GM23338 (cell line): ENCODE measurements at regions not wholly inside any gene's neighbourhood (a gene's known extent, or its start where the extent isn't known, plus 50 kb on each side); places are given as distances from the start of the nearest gene placed in this dataset.

ENCODE experiments used
- ATAC-seq: fragments of 200-7000 bp; cut with Tn5 transposase; 3 replicates; pipeline ENCODE4 v1.9.1; 2020
- DNase-seq: peaks from one replicate; pipeline ENCODE4 v3.0.0-alpha.2; 2015; ENCODE audit warnings: low spot score
- H2AFZ ChIP-seq: fragments of 200-600 bp; sonication (generic); 2 replicates; pipeline ENCODE4 v1.8.0; 2016; ENCODE audit warnings: antibody characterized with exemption, mild to moderate bottlenecking, moderate library complexity
- H3F3A ChIP-seq: fragments of 200-600 bp; sonication (generic); replicated peaks from 2 replicates; pipeline ENCODE4 v1.8.0; 2017; ENCODE audit warnings: antibody characterized with exemption, mixed run types, low read depth
- H3K27ac ChIP-seq: fragments of 200-600 bp; sonication (generic); 2 replicates; pipeline ENCODE4 v1.6.1; 2016; ENCODE audit warnings: low read depth
- H3K27me3 ChIP-seq: fragments of 200-600 bp; sonication (generic); 2 replicates; pipeline ENCODE4 v1.8.0; 2016; ENCODE audit warnings: mild to moderate bottlenecking, mixed run types, moderate library complexity; ENCODE audit not compliant: insufficient read depth
- H3K36me3 ChIP-seq: fragments of 200-600 bp; sonication (generic); 2 replicates; pipeline ENCODE4 v1.8.0; 2016; ENCODE audit warnings: mild to moderate bottlenecking; ENCODE audit not compliant: insufficient read depth
- H3K4me1 ChIP-seq: fragments of 200-600 bp; sonication (generic); 2 replicates; pipeline ENCODE4 v1.8.0; 2016; ENCODE audit warnings: mild to moderate bottlenecking, moderate library complexity; ENCODE audit not compliant: insufficient read depth
- H3K4me2 ChIP-seq: fragments of 200-600 bp; sonication (generic); 2 replicates; pipeline ENCODE4 v1.7.1; 2017; ENCODE audit warnings: mixed run types
- H3K4me3 ChIP-seq: fragments of 200-600 bp; sonication (generic); 2 replicates; pipeline ENCODE4 v1.6.1; 2016; ENCODE audit warnings: mixed run types
- H3K79me2 ChIP-seq: fragments of 200-600 bp; sonication (generic); replicated peaks from 2 replicates; pipeline ENCODE4 v1.8.0; 2017; ENCODE audit warnings: mild to moderate bottlenecking; ENCODE audit not compliant: insufficient read depth
- H3K9me2 ChIP-seq: fragments of 200-600 bp; sonication (generic); 2 replicates; pipeline ENCODE4 v1.8.0; 2017; ENCODE audit not compliant: insufficient read depth
- H4K20me1 ChIP-seq: fragments of 200-600 bp; sonication (generic); replicated peaks from 2 replicates; pipeline ENCODE4 v1.8.0; 2017; ENCODE audit warnings: mild to moderate bottlenecking; ENCODE audit not compliant: insufficient read depth
- H3K27ac Mint-ChIP-seq: 2 replicates; pipeline ENCODE4 v1.8.0; 2020; ENCODE audit warnings: inconsistent platforms, mild to moderate bottlenecking, moderate library complexity, mixed read lengths
- H3K27me3 Mint-ChIP-seq: 3 replicates; pipeline ENCODE4 v1.8.0; 2022; ENCODE audit warnings: low read depth, mild to moderate bottlenecking, moderate library complexity, mixed read lengths, inconsistent platforms; ENCODE audit not compliant: insufficient read depth, poor library complexity
- H3K36me3 Mint-ChIP-seq: 3 replicates; pipeline ENCODE4 v1.8.0; 2021; ENCODE audit warnings: low read depth, mild to moderate bottlenecking, inconsistent platforms, moderate library complexity, mixed read lengths
- H3K4me1 Mint-ChIP-seq: 3 replicates; pipeline ENCODE4 v1.8.0; 2020; ENCODE audit warnings: mild to moderate bottlenecking, inconsistent platforms, mixed read lengths
- H3K4me3 Mint-ChIP-seq: 3 replicates; pipeline ENCODE4 v1.8.0; 2021; ENCODE audit warnings: moderate library complexity, mild to moderate bottlenecking, inconsistent platforms, mixed read lengths
- H3K9me3 Mint-ChIP-seq: 3 replicates; pipeline ENCODE4 v1.8.0; 2020; ENCODE audit warnings: moderate library complexity, mild to moderate bottlenecking, inconsistent platforms, mixed read lengths
- CREB1 ChIP-seq: fragments of 250-450 bp; sonication (Bioruptor Pico); IDR thresholded peaks from 2 replicates; pipeline ENCODE4 v1.5.0; 2020; ENCODE audit warnings: low read depth, mild to moderate bottlenecking, moderate library complexity
- CTCF ChIP-seq, 2 experiments: fragments of 200-600 bp in 1 of 2; sonication (generic) in 1 of 2; conservative IDR thresholded peaks; 2 replicates each; pipeline versions ENCODE4 v1.5.1 to v1.6.1; 2016 to 2017; ENCODE audit warnings: antibody characterized with exemption in 2 of 2, low read depth in 2 of 2, mild to moderate bottlenecking in 2 of 2, moderate library complexity in 1 of 2
- EZH2 ChIP-seq: fragments of 200-600 bp; sonication (generic); IDR thresholded peaks from one replicate; pipeline ENCODE4 v1.8.0; 2017; ENCODE audit warnings: antibody characterized with exemption, mild to moderate bottlenecking, low read depth; ENCODE audit not compliant: unreplicated experiment
- EZH2phosphoT487 ChIP-seq: fragments of 200-600 bp; sonication (generic); IDR thresholded peaks from one replicate; pipeline ENCODE4 v1.8.1; 2018; ENCODE audit warnings: antibody characterized with exemption; ENCODE audit not compliant: unreplicated experiment
- JUNB ChIP-seq: IDR thresholded peaks from one replicate; pipeline ENCODE4 v1.6.1; 2016; ENCODE audit warnings: antibody characterized with exemption; ENCODE audit not compliant: unreplicated experiment
- NANOG ChIP-seq: IDR thresholded peaks from 2 replicates; pipeline ENCODE4 v1.6.1; 2016; ENCODE audit warnings: antibody characterized with exemption, borderline replicate concordance
- POLR2AphosphoS5 ChIP-seq: IDR thresholded peaks from 2 replicates; pipeline ENCODE4 v1.6.1; 2016; ENCODE audit warnings: antibody characterized with exemption, low read depth
- REST ChIP-seq: IDR thresholded peaks from one replicate; pipeline ENCODE4 v1.6.1; 2018; ENCODE audit warnings: antibody characterized with exemption; ENCODE audit not compliant: unreplicated experiment
- ZNF331 ChIP-seq: fragments of 250-450 bp; sonication (Bioruptor Pico); IDR thresholded peaks from 2 replicates; pipeline ENCODE4 v1.5.0; 2020; ENCODE audit warnings: low read depth, mild to moderate bottlenecking, moderate library complexity
- TF ChIP-seq, protein P1 (sequence below): IDR thresholded peaks from 2 replicates; pipeline ENCODE4 v1.6.1; 2016; ENCODE audit warnings: antibody characterized with exemption

- TF ChIP-seq JUNB (no peak), CTCF (conservative IDR thresholded peaks at IDR 0.05; ENCODE audit: low read depth in 2 of 2) (no peak), CREB1 (CRISPR knock-in tag) (no peak), NANOG (no peak), EZH2 (no peak), ZNF331 (CRISPR knock-in tag) (no peak), POLR2AphosphoS5 (no peak), REST (no peak)
- TF ChIP-seq, protein P1, sequence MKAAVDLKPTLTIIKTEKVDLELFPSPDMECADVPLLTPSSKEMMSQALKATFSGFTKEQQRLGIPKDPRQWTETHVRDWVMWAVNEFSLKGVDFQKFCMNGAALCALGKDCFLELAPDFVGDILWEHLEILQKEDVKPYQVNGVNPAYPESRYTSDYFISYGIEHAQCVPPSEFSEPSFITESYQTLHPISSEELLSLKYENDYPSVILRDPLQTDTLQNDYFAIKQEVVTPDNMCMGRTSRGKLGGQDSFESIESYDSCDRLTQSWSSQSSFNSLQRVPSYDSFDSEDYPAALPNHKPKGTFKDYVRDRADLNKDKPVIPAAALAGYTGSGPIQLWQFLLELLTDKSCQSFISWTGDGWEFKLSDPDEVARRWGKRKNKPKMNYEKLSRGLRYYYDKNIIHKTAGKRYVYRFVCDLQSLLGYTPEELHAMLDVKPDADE, result no peak
Measured at GRCh38 chr3:187873843-187874242, 128.6 kb upstream of the BCL6 start (continued).

DNA sequence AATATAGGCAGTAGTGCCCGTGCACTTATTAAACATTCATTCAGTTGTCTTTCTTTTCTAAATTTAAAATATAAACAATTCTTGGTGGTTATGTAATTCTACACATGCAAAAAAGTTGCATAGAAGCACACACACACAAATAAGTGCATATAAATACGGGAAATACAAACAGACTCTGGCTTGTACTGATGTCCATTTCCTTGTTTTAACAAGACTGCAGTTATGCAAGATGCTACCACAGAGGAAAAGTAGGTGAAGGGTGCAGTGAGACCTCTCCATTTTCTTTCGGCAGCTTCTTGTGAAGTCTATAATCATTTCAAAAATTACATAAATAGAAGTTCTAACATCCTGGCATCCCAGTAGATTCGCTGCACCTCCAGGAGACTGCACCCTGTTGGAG, 130.6 kb upstream of the BCL6 start:
- DNase-seq (no peak), ATAC-seq (no peak)
- Histone ChIP-seq H3F3A (no peaks in the 10 kb centered on the region), H3K4me2 (no peak overlapping the region), H3K4me1 (no peaks in the 10 kb centered on the region), H3K36me3 (no peaks in the 10 kb centered on the region), H3K79me2 (no peaks in the 10 kb centered on the region), H3K9me2 (no peaks in the 10 kb centered on the region), H3K27me3 (no peaks in the 10 kb centered on the region), H3K27ac (no peak overlapping the region), H4K20me1 (no peaks in the 10 kb centered on the region), H3K4me3 (no peak overlapping the region), H2AFZ (no peak overlapping the region)
- H3K4me3 Mint-ChIP-seq, result no peak overlapping the region
- no peaks in the 10 kb centered on the region for H3K4me1 Mint-ChIP-seq
- no peak for TF ChIP-seq EZH2phosphoT487
- no peaks in the 10 kb centered on the region for H3K9me3 Mint-ChIP-seq
- peaks cover 1% of the 10 kb centered on the region for H3K27me3 Mint-ChIP-seq
- H3K36me3 Mint-ChIP-seq, result no peaks in the 10 kb centered on the region
- H3K27ac Mint-ChIP-seq, result no peak overlapping the region
